K562 (cell line): ENCODE measurements at regions not wholly inside any gene's neighbourhood (a gene's known extent, or its start where the extent isn't known, plus 50 kb on each side); places are given as distances from the start of the nearest gene placed in this dataset.

Experiments used
- ATAC-seq: fragments of 200-7000 bp; cut with Tn5 transposase; 3 replicates; pipeline ENCODE4 v1.9.1; 2020; ENCODE audit warnings: moderate library complexity
- BruUV-seq: library from RNA; stranded (reverse); fragments of 400-500 nt; replicated peaks from 2 replicates; lab custom pipeline; 2021; lab: Mats Ljungman, UMichigan
- CTCF ChIA-PET: fragments of 300-600 bp; formaldehyde crosslinking; extraction: SDS; loops from one replicate; lab custom pipeline; 2021; ENCODE audit warnings: low intra/inter-chr PET ratio; lab: Yijun Ruan, JAX
- POLR2A ChIA-PET: fragments of 300-600, 350-650 bp; sonication (Branson Sonifier 250); formaldehyde crosslinking; extraction: SDS; loops from one replicate; lab custom pipeline; 2021; ENCODE audit warnings: antibody characterized with exemption, inconsistent platforms; lab: Yijun Ruan, JAX
- DNase-seq, 4 experiments: peaks; one replicate each; pipeline versions ENCODE4 v3.0.0 to v3.0.0-alpha.2; 2011 to 2018; ENCODE audit warnings: low spot score in 3 of 4, mixed read lengths in 3 of 4; ENCODE audit errors: extremely low read depth in 1 of 4
- FAIRE-seq: peaks from 2 replicates; lab custom pipeline; 2011; peaks lifted over from hg19 to GRCh38; lab: Jason Lieb, UNC
- H2AFZ ChIP-seq: 2 replicates; pipeline ENCODE4 v1.6.0; 2011; ENCODE audit warnings: low read depth, low read length, control low read depth, inconsistent platforms
- H3K27ac ChIP-seq: fragments of 200-600 bp; 3 replicates; pipeline ENCODE4 v1.8.0; 2011; ENCODE audit warnings: low read depth, mild to moderate bottlenecking, control low read depth, inconsistent platforms, low read length, moderate library complexity, mixed read lengths; ENCODE audit errors: extremely low read depth
- H3K27me3 ChIP-seq, 2 experiments: fragments of 300-600 bp in 1 of 2; 2 replicates in 1 of 2; 3 replicates in 1 of 2; pipeline versions ENCODE4 v1.6.0 to v1.8.0; 2011; ENCODE audit warnings: inconsistent platforms in 2 of 2, low read length in 2 of 2, mild to moderate bottlenecking in 1 of 2, mixed read lengths in 1 of 2, moderate library complexity in 1 of 2; ENCODE audit not compliant: control insufficient read depth in 2 of 2, insufficient read depth in 2 of 2
- H3K36me3 ChIP-seq: fragments of 300-600 bp; 3 replicates; pipeline ENCODE4 v1.8.0; 2011; ENCODE audit warnings: mild to moderate bottlenecking, low read length, inconsistent platforms; ENCODE audit not compliant: control insufficient read depth, insufficient read depth
- H3K4me1 ChIP-seq, 2 experiments: fragments of 200-600 bp in 1 of 2; replicated peaks in 1 of 2; 2 replicates in 1 of 2; 3 replicates in 1 of 2; pipeline versions ENCODE4 v1.5.1 to v1.8.0; 2011; ENCODE audit warnings: inconsistent platforms in 2 of 2, low read length in 2 of 2, mild to moderate bottlenecking in 1 of 2, mixed read lengths in 1 of 2, moderate library complexity in 1 of 2; ENCODE audit not compliant: control insufficient read depth in 2 of 2, insufficient read depth in 2 of 2
- H3K4me2 ChIP-seq: 2 replicates; pipeline ENCODE4 v1.6.1; 2011; ENCODE audit warnings: low read length, control low read depth, inconsistent platforms, mixed read lengths; ENCODE audit not compliant: insufficient read depth
- H3K4me3 ChIP-seq: fragments of 200-600 bp; sonication (generic), shearing (Covaris generic); 2 replicates; pipeline ENCODE4 v1.5.1; 2016; ENCODE audit warnings: control low read depth, inconsistent platforms
- H3K79me2 ChIP-seq: fragments of 200-600 bp; 3 replicates; pipeline ENCODE4 v1.8.0; 2011; ENCODE audit warnings: low read length, inconsistent platforms; ENCODE audit not compliant: control insufficient read depth, insufficient read depth
- H3K9ac ChIP-seq, 2 experiments: 2 replicates each; pipeline versions ENCODE4 v1.6.0 to v1.6.1; 2011; ENCODE audit warnings: low read depth in 2 of 2, low read length in 2 of 2, control low read depth in 1 of 2, inconsistent platforms in 1 of 2, mild to moderate bottlenecking in 1 of 2, mixed read lengths in 1 of 2; ENCODE audit not compliant: insufficient read depth in 1 of 2
- H3K9me1 ChIP-seq: one replicate; pipeline ENCODE4 v1.6.0; 2011; ENCODE audit warnings: inconsistent platforms, mild to moderate bottlenecking, low read length, moderate library complexity; ENCODE audit not compliant: control insufficient read depth, insufficient read depth
- H3K9me3 ChIP-seq: replicated peaks from 2 replicates; pipeline ENCODE4 v1.5.1; 2011; ENCODE audit warnings: low read depth, low read length, inconsistent platforms; ENCODE audit not compliant: control insufficient read depth, insufficient read depth
- H4K20me1 ChIP-seq: replicated peaks from 2 replicates; pipeline ENCODE4 v1.6.1; 2011; ENCODE audit warnings: low read length, inconsistent platforms, mixed read lengths; ENCODE audit not compliant: control insufficient read depth, insufficient read depth
- MECOM ChIP-seq: fragments of 250-450 bp; sonication (Bioruptor Pico); IDR thresholded peaks from 2 replicates; pipeline ENCODE4 v1.8.0; 2022; ENCODE audit warnings: inconsistent platforms
- THAP12 ChIP-seq: fragments of 250-450 bp; sonication (Bioruptor Pico); IDR thresholded peaks from 2 replicates; pipeline ENCODE4 v1.9.0; 2021; ENCODE audit warnings: mild to moderate bottlenecking, inconsistent platforms
- ZEB2 ChIP-seq: fragments of 450-650 bp; IDR thresholded peaks from 2 replicates; pipeline ENCODE4 v1.6.1; 2016
- ZNF12 ChIP-seq: sonication (generic); formaldehyde crosslinking; IDR thresholded peaks from 2 replicates; pipeline ENCODE4 v1.4.0; 2020; ENCODE audit warnings: mild to moderate bottlenecking, missing genetic modification reagents
- ZNF184 ChIP-seq: sonication (generic); formaldehyde crosslinking; IDR thresholded peaks from 2 replicates; pipeline ENCODE4 v1.5.0; 2020; ENCODE audit warnings: missing genetic modification reagents
- WGBS: fragments of 100-300 bp; shearing (Covaris generic); methylation state at CpG from one replicate; pipeline ENCODE4 v1.1.6; 2016; ENCODE audit warnings: low coverage, mixed read lengths; ENCODE audit not compliant: insufficient coverage; ENCODE audit errors: missing lambda C conversion rate; 5-methylcytosine and 5-hydroxymethylcytosine counted together
- in situ Hi-C: fragments of 300-500 bp; cut with MboI; formaldehyde crosslinking; loops from 4 replicates; pipeline ENCODE4 v1.15.0; 2018; ENCODE audit warnings: inconsistent platforms, mixed read lengths
- intact Hi-C: fragments of 100-400 bp; cut with micrococcal nuclease; formaldehyde crosslinking; loops from 2 replicates; pipeline ENCODE4 v1.14.2; 2022

- intact Hi-C loops: no loop called here
- no peak for FAIRE-seq
Observed at GRCh38 chr11:42232673-42233072, 773.2 kb upstream of the LRRC4C start.

More at GRCh38 chr11:42232673-42233072, 773.2 kb upstream of the LRRC4C start:
- no peaks in the 10 kb centered on the region; the same call in 1 of the 2 replicates for H3K9me3 ChIP-seq
- ATAC-seq (no peak), DNase-seq (no peak)
- ChIA-PET CTCF (no interaction called here), POLR2A (no interaction called here)
- no peaks in the 10 kb centered on the region for H3K36me3 ChIP-seq
- no peak overlapping the region for H3K27ac ChIP-seq
- H3K4me3 ChIP-seq: no peak overlapping the region
- H3K4me1 ChIP-seq: no peaks in the 10 kb centered on the region
- no peaks in the 10 kb centered on the region for H3K27me3 ChIP-seq
- no peak for TF ChIP-seq ZNF12 (CRISPR knock-in tag)
- no peak for TF ChIP-seq THAP12 (CRISPR knock-in tag)
- no peak for TF ChIP-seq ZNF184 (CRISPR knock-in tag)
- no peak for TF ChIP-seq MECOM (CRISPR knock-in tag)
- TF ChIP-seq ZEB2: no peak
- WGBS: 3% methylated on average over 5 of the region's 5 CpGs
- no peak overlapping the region for H2AFZ ChIP-seq
- no peaks in the 10 kb centered on the region for H3K9me1 ChIP-seq
- in situ Hi-C loops: no loop called here
- H3K9ac ChIP-seq: no peak overlapping the region
- no peaks in the 10 kb centered on the region for H4K20me1 ChIP-seq
- H3K79me2 ChIP-seq: no peaks in the 10 kb centered on the region
- H3K4me2 ChIP-seq: no peak overlapping the region
- BruUV-seq: no TSS peak
